Tibial nerve (tissue), 3 donors: ENCODE measurements at regions not wholly inside any gene's neighbourhood (a gene's known extent, or its start where the extent isn't known, plus 50 kb on each side); places are given as distances from the start of the nearest gene placed in this dataset.

Source experiments
- CTCF ChIP-seq, 5 experiments: fragments of 200-600 bp in 3 of 5; fragments of 450-650 bp in 2 of 5; sonication (generic) in 3 of 5; IDR thresholded peaks; one replicate each; pipeline ENCODE4 v1.5.1; 2016 to 2019; ENCODE audit warnings: antibody characterized with exemption in 5 of 5, mild to moderate bottlenecking in 3 of 5, moderate library complexity in 2 of 5
- POLR2A ChIP-seq, 2 donors: fragments of 450-650 bp; IDR thresholded peaks; one replicate each; pipeline ENCODE4 v1.6.1; 2017; ENCODE audit warnings: antibody characterized with exemption in 2 of 2, mild to moderate bottlenecking in 2 of 2, moderate library complexity in 2 of 2

GRCh38 chr15:79519628-79520027, 87.5 kb downstream of the MINAR1 start:
- TF ChIP-seq POLR2A (IDR thresholded peaks at IDR 0.05) (no peak), CTCF (IDR thresholded peaks at IDR 0.05) (no peak)
